Right lung (tissue), 2 donors: ENCODE measurements at regions not wholly inside any gene's neighbourhood (a gene's known extent, or its start where the extent isn't known, plus 50 kb on each side); places are given as distances from the start of the nearest gene placed in this dataset.
A peak's percentile ranks its signal among the peaks of the same experiment; 100 is the strongest.

Experiments used
- DNase-seq, 2 donors: peaks; one replicate each; pipeline ENCODE4 v3.0.0-alpha.2; 2013

GRCh38 chr5:51033215-51033614 is 350.0 kb upstream of the ISL1 start:
- DNase-seq = no peak

DNA sequence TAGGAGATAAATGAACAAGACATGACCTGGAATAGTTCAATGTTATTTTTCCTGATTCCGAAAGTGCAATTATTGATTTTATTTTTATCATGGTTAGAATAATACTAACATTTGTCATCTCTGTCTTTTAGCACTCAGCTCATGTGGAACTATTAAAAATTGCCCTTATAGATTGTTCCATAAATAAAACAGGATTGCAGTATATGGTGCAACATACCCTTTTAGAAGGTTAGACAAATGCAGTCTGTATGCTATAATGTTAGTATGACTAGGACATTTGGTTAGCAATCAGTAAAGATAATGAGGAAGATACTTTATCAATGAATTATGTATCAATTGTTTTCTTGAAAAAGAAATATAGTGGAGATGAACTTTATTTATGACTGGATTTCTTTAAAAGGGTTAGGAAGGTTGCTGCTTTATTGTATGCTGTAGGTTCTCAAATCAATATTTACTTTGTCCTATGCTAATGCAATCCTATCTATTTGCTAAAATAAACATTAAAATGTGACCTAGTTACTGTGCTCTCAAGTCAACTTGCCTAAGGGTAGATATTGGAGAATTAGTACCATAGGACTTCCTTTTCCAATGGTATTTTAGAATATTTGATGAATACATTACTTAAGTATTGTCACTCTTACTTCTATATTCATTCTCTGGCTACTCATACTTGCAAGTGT is 348.9 kb upstream of the ISL1 start:
- DNase-seq = no peak

GRCh38 chr5:51039424-51040329 is 343.6 kb upstream of the ISL1 start:
- DNase-seq = no peak

DNA sequence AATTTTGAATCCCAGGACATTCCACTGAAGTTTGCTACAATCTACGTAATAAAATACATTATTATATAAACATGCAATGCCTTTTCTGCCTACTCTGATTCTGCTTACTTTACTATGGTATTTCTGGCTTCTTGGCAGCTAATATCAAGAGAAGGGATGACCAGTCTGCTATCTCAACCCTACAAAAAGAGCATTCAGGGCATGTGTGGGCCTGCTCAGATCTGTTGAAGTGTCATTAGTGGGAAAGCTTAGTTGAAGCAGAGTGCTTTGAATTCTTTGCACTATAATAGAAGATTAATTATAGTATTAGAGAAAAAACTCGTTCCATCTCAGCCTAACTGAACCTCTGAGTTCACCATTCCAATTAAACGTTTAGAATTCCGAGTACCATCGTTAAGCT is 339.5 kb upstream of the ISL1 start:
- no peak for DNase-seq

GRCh38 chr5:51047369-51047768 is 335.9 kb upstream of the ISL1 start:
- no peak for DNase-seq

DNA sequence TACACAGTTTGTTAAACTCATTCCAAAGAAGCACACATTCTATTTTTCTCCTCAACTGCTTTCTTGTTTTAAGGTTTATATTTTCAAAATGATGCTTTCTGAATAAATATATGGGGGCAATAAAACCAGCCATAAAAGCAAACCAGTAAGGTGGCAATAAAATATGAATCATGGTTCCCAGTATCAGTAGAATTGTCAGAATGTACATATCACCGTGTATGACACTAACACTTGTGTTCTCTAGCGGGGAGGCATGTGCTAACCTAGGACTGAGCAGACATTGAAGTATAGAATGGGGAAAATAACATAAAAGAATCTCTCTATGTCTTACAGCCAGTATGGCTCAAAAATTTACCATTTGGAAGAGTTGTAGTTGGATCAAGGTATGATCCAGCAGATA is 329.9 kb upstream of the ISL1 start:
- no peak for DNase-seq

DNA sequence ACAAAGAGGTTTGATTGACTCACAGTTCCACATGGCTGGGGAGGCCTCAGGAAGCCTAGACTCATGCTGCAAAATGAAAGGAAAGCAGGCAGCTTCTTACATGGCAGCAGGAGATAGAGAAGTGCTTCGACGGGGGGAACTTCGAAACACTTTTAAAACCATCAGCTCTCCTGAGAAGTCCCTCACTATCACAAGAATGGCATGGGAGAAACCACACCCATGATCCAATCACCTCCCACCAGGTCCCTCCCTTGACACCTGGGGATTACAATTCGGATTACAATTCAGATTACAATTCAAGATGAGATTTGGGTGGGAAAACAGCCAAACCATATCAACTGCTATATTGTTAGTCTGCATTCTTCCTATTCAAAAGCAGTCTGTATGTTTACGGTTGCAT is 322.3 kb upstream of the ISL1 start:
- DNase-seq = no peak

DNA sequence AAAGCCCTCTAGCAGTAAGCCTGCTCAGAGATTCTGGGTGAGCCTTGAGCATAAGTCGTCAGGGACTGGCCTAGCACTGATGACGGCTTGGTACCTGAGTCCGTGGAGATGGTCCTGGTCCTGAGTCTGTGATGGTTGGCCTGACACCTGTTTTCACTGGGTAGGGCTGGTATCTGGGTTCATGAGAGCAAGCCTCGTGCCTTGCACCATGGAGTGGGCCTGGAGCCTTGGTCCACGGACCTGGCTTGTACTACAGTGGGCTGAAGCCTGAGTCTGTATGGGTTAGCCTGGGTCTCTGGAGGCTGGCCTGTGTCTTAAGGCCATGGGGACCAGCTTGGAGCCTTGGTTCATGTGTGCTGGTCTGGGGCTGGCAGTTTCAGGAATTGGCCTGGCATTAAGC is 310.3 kb upstream of the ISL1 start:
- DNase-seq = no peak

DNA sequence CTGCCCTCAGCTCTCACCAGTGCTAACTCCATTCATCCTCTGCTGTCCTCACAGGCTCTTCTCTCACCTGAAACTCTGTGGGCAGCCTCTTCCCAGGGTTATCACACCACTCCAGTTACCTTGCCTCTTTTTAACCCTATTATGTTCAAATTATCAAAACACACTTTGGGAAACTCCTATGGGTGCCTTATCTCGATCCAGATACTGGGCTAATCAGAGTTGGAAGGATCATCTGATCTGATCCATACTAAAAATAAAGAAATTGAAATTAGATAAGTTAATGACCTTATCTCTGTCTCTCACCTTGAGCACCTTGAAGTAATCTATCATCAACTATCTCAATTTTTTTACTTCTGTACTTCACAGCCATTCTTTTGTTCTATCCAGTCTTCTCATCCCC is 300.5 kb upstream of the ISL1 start:
- no peak for DNase-seq

- no peak for DNase-seq
Observed at GRCh38 chr5:51091816-51092215, 291.4 kb upstream of the ISL1 start.

DNA sequence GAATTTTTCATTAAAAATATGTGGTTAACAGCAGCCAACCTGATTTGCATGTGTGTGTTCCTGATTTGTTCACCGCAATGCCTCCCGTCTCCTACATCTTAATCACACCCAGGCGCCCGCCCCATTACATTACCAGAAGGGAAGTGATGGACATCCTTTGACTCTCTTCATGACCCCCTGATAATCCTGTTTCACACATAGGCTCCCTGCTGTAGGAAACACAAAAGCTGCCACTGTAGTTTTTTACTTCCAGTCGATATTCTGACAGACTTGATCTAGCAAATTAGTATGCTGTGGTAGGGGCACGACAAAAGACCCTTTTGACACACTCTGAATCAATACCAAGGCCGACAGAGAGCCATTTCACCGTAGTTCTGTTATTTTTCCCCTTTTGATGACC is 287.8 kb upstream of the ISL1 start:
- DNase-seq = no peak

GRCh38 chr5:51096859-51097258 is 286.4 kb upstream of the ISL1 start:
- DNase-seq = peak; percentile 31 to 33

- no peak for DNase-seq
Observed at GRCh38 chr5:51099173-51099853, 283.9 kb upstream of the ISL1 start.

- DNase-seq = no peak
Observed at GRCh38 chr5:51104556-51104955, 278.7 kb upstream of the ISL1 start.

DNA sequence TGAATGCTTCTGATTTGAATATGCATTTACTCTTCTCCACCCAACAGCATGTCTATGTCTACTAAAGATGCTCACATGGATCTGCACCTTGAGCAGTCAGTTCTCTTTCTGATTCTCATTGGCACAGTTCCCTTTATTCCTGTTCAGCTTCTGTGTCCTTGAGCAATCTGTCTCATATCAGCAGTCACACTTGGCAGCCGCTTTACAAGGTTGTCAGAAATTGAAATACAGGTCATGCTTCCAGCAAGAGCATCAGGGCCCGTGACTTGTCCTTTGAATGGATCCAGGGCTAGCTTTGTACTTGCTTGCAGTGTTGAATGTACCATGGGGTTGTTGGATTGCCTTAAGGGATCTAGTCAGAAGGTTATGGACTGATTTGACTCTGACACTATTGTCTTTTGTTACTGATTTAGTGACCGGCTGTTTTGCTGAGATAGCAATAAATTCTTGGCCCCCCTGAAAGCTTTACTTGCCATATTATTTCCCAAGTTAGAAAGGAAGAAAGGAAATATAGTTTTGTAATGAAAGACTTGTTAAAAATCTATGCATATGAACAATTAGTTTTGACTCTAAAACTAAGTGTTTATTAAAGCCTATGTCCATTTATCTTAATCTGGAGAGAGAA is 273.4 kb upstream of the ISL1 start:
- no peak for DNase-seq

- DNase-seq = no peak
Observed at GRCh38 chr5:51131266-51131665, 252.0 kb upstream of the ISL1 start.

- DNase-seq = no peak
Observed at GRCh38 chr5:51138164-51138563, 245.1 kb upstream of the ISL1 start.

- no peak for DNase-seq
Observed at GRCh38 chr5:51148437-51148836, 234.8 kb upstream of the ISL1 start.

GRCh38 chr5:51156222-51156621 is 227.0 kb upstream of the ISL1 start:
- no peak for DNase-seq

- DNase-seq = no peak
Observed at GRCh38 chr5:51156838-51157237, 226.4 kb upstream of the ISL1 start.

DNA sequence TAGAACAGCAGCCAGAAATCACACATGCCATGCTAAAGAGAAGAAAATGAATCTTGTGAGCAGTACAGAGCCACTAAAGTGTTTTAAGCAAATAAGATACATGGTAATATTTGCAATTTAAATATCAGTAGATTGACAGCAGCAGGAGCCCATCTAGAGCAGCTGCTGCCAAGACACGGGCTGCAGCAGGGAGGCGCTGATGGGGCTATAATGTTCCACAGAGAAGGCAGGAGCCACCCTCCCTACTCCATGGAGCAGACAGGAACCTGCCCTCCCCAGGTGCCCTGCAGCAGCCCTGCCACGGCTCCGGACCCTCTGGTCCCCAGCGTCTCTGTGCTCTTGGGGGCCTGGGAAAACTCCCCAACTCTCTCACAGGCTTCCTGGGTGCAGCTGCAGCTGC is 224.1 kb upstream of the ISL1 start:
- DNase-seq = no peak

DNA sequence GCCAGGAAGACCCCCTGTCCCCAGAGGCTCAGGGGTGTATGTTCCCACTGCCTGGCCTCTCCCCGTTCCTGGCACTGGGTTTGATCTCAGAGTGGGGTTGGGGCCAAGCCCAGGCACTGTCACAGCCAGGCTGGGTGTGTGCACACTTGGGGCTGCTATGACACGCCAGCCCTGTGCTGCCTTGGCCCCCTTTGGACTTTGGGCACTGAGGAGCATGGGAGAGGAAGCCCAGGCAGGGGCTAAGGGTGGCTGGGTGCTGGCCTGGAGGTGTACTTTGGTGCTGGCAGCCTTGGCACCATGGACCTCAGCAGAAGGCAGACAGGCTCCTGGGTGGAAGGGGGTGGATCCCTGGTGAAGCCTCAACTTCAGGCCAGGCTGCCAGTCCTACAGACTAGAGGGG is 223.6 kb upstream of the ISL1 start:
- no peak for DNase-seq
